ENCODE measurements at regions not wholly inside any gene's neighbourhood (a gene's known extent, or its start where the extent isn't known, plus 50 kb on each side); places are given as distances from the start of the nearest gene placed in this dataset.

- TF ChIP-seq CTCF (conservative IDR thresholded peaks at IDR 0.05) (no peak), ZFX (IDR thresholded peaks at IDR 0.05) (no peak)
Observed at GRCh38 chr13:109650861-109651260, 135.5 kb downstream of the IRS2 start.
